ENCODE measurements at regions not wholly inside any gene's neighbourhood (a gene's known extent, or its start where the extent isn't known, plus 50 kb on each side); places are given as distances from the start of the nearest gene placed in this dataset.

- Mint-ChIP-seq H3K27ac (no peak overlapping the region), H3K9me3 (no peaks in the 10 kb centered on the region), H3K4me1 (ENCODE audit: low read depth in 2 of 2) (no peaks in the 10 kb centered on the region), H3K36me3 (ENCODE audit: insufficient read depth) (no peaks in the 10 kb centered on the region), H3K4me3 (no peak overlapping the region), H3K27me3 (peaks cover 24 to 46% of the 10 kb centered on the region in 2 donors)
- DNase-seq (no peak), ATAC-seq (replicated peaks) (no peak)
These were observed 133.0 kb upstream of the FAM20C start for GRCh38 chr7:59079-60016.

DNA sequence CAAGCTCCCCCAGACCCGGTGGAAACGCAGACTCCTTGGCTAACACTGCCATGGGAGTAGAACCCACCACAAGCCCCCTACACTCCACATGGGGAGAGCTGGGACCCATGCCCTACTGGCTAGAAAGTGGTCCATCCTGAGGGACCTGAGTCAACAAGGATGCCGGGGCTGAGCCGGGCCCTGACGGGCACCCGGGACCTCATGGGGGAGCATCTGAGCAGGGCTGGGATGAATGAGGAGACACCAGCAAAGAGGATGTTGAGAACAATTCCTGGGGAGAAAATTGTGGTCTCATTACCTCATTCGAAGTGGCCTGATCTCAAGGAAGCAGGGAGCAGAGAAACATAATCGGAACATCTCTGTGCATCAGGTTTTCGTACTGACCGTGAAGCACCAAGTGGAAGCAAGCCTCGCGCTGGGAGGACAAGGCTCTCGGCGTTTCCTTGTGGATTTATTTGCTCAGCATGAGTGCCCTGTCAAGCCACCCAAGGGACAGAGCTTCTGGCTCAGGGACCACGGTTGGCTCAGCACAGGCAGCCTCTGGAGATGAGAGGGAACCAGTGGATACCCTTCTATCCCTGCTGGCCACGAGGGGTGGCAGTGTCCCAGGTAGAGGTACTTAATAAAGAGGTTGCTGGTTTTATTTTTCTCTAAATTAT lies 132.2 kb upstream of the FAM20C start:
- peaks cover 24 to 53% of the 10 kb centered on the region in 2 donors for H3K27me3 Mint-ChIP-seq
- no peak overlapping the region for H3K4me3 Mint-ChIP-seq
- H3K36me3 Mint-ChIP-seq (ENCODE audit: insufficient read depth), result no peaks in the 10 kb centered on the region

DNA sequence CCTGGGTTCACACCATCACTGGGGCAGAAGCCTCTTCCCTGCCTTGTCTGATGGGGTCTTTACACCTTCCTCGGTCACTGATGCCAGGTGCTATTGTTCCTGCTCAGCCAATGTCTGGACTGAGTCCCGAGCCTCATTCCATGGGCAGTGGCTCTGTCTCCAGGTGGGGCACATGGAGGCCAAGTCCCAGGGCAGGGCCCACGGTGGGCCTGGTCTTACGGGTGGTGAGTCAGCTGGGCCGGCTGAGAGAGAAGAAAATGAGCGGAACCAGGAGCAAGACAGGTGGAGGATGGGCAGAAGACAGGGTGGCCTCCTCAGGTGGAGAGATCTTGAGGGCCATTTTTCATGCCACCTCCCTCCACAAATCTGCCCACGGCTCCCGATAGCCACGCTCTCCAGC lies 131.7 kb upstream of the FAM20C start:
- H3K27me3 Mint-ChIP-seq, result peaks cover 24 to 54% of the 10 kb centered on the region in 2 donors
- ATAC-seq (replicated peaks) (no peak), DNase-seq (no peak)
- H3K36me3 Mint-ChIP-seq (ENCODE audit: insufficient read depth), result no peaks in the 10 kb centered on the region
- no peak overlapping the region for H3K27ac Mint-ChIP-seq
- no peaks in the 10 kb centered on the region for H3K9me3 Mint-ChIP-seq
- no peaks in the 10 kb centered on the region for H3K4me1 Mint-ChIP-seq (ENCODE audit: low read depth in 2 of 2)
- H3K4me3 Mint-ChIP-seq, result no peak overlapping the region

More for the DNA sequence above, 132.2 kb upstream of the FAM20C start:
- no peaks in the 10 kb centered on the region for H3K4me1 Mint-ChIP-seq (ENCODE audit: low read depth in 2 of 2)
- H3K9me3 Mint-ChIP-seq, result no peaks in the 10 kb centered on the region
- no peak for ATAC-seq (replicated peaks)
- no peak for DNase-seq
- no peak overlapping the region for H3K27ac Mint-ChIP-seq

DNA sequence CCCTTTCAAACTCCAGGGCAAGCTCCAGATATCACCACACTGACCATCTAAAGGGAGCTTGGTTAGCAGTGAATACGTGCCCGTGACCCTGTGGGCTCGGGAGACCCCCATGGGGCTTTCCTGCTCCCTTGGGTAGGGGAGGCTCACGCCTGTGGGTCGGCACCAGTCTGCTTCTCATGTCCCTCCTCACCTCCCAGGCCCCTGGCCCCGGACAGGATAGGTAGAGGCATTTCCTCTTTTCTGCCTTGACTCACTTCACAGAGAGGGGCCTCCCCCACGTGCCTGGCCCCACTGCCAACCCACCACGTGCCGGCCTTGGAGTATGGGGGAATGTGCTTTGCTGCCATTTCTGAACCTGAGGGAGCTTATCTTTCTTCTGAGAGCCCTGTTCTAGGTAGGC lies 131.3 kb upstream of the FAM20C start:
- no peaks in the 10 kb centered on the region for H3K9me3 Mint-ChIP-seq
- peaks cover 20 to 53% of the 10 kb centered on the region in 2 donors for H3K27me3 Mint-ChIP-seq
- no peak for ATAC-seq (replicated peaks)
- no peak for DNase-seq
- H3K36me3 Mint-ChIP-seq (ENCODE audit: insufficient read depth), result no peaks in the 10 kb centered on the region
- H3K4me3 Mint-ChIP-seq, result no peak overlapping the region
- no peak overlapping the region for H3K27ac Mint-ChIP-seq
- H3K4me1 Mint-ChIP-seq (ENCODE audit: low read depth in 2 of 2), result no peaks in the 10 kb centered on the region

DNA sequence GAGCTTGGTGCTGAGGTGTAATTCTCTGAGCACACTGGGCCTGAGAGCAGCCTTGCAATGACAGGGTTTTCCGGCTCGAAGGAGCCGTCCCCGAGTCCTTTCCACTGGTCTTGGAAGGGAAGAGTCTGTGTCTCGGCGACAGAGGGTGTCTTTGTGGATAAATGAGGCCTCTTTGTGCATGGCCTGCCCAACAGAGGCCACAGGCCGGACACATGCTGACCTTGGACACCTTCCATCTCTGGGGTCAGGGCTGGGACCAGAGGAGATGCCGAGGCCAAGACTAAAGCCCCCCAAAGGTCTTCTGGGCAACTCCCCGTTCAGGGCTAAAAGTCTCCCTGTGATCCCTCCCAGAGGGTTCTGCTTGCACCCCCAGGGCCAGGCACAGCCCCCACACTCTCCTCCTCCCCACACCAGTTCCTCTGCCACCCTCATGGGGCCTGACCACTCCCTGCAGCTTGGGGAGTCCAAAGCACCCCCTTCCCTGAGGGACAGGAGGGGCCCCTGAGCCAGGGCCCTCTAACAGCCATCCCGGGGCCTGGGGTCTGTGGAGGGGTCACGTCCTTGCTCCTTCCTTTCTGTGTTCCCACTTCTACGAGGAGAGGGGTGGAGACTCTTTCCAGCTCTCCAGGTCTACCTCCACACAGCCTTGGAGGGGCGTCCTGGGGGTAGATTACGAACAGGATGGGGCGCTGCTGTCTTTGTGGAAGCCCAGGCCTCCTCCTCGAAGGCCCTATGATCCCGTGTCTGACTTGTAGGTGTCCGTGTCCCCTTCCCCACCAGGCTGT lies 130.6 kb upstream of the FAM20C start:
- Mint-ChIP-seq H3K4me3 (no peak overlapping the region), H3K27ac (no peak overlapping the region), H3K9me3 (no peaks in the 10 kb centered on the region), H3K27me3 (peaks cover 17 to 56% of the 10 kb centered on the region in 2 donors), H3K36me3 (ENCODE audit: insufficient read depth) (no peaks in the 10 kb centered on the region), H3K4me1 (ENCODE audit: low read depth in 2 of 2) (no peaks in the 10 kb centered on the region)
- no peak for ATAC-seq (replicated peaks)
- DNase-seq, result no peak

DNA sequence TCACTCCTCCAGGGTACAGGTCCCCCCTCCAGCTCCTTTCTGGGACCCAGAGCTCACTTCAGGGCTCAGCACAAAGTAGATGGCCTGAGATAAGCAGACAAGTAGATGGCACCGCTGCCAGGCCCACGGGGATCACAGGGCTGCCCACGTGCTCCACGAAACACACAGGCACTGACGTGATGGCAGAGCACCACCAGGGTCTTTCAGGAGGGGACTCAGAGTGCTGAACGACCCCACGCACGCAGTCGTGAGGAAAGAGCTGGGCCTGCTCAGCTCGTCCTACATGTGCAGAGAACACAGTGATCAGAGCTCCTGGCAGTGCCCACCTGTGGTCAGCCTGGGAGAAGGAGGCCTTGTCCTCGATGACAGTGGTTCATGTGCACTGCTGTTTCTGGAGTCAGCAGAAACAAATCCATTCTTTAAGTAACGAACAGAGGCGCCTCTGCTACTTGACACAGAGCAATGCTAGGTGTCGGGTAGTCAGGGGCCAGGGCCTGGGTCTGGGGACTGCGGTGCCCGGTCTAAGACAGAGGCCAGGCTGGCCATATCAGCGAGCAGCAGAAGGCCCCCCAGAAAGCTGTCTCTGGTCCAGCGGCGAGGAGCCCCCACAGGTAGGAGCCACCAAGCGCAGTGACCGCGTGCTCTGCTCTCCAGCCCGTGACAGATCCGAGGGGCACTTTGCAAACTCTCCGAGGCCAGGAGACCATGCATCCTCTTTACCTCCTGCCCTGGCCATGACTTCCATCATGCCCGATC lies 129.8 kb upstream of the FAM20C start:
- H3K27me3 Mint-ChIP-seq, result peaks cover 17 to 62% of the 10 kb centered on the region in 2 donors
- no peaks in the 10 kb centered on the region for H3K9me3 Mint-ChIP-seq
- H3K27ac Mint-ChIP-seq, result no peak overlapping the region
- H3K4me3 Mint-ChIP-seq, result no peak overlapping the region
- H3K4me1 Mint-ChIP-seq (ENCODE audit: low read depth in 2 of 2), result peaks cover 0 to 3% of the 10 kb centered on the region in 2 donors
- ATAC-seq (replicated peaks), result no peak
- DNase-seq, result no peak
- H3K36me3 Mint-ChIP-seq (ENCODE audit: insufficient read depth), result no peaks in the 10 kb centered on the region

DNA sequence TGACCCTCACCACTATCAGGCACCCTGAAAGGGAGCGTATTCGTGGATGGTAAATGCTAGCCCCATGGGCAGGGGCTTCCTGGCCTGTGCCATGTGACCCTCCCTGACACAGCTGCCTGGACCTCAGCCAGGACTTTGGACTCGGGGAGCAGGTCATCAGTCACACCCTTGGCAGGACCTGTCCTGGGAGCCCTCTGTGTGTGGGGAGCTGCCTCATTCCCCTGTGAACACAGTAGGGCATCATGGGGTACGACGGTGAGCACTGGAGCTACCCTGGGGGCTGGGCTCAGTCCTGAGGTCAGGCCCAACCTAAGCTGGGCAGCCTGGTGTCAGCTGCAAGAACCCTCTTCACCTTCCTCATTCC lies 129.3 kb upstream of the FAM20C start:
- no peak for DNase-seq
- Mint-ChIP-seq H3K4me1 (ENCODE audit: low read depth in 2 of 2) (peaks cover 0 to 3% of the 10 kb centered on the region in 2 donors), H3K27ac (no peak overlapping the region), H3K9me3 (no peaks in the 10 kb centered on the region), H3K27me3 (peaks cover 17 to 62% of the 10 kb centered on the region in 2 donors), H3K36me3 (ENCODE audit: insufficient read depth) (no peaks in the 10 kb centered on the region), H3K4me3 (no peak overlapping the region)
- ATAC-seq (replicated peaks), result no peak

- H3K9me3 Mint-ChIP-seq, result no peaks in the 10 kb centered on the region
- H3K36me3 Mint-ChIP-seq (ENCODE audit: insufficient read depth), result no peaks in the 10 kb centered on the region
- no peak overlapping the region for H3K27ac Mint-ChIP-seq
- peaks cover 17 to 60% of the 10 kb centered on the region in 2 donors for H3K27me3 Mint-ChIP-seq
- H3K4me1 Mint-ChIP-seq (ENCODE audit: low read depth in 2 of 2), result peaks cover 0 to 3% of the 10 kb centered on the region in 2 donors
- ATAC-seq (replicated peaks) (no peak), DNase-seq (no peak)
- no peak overlapping the region for H3K4me3 Mint-ChIP-seq
These were observed 128.8 kb upstream of the FAM20C start for GRCh38 chr7:63521-64021.

DNA sequence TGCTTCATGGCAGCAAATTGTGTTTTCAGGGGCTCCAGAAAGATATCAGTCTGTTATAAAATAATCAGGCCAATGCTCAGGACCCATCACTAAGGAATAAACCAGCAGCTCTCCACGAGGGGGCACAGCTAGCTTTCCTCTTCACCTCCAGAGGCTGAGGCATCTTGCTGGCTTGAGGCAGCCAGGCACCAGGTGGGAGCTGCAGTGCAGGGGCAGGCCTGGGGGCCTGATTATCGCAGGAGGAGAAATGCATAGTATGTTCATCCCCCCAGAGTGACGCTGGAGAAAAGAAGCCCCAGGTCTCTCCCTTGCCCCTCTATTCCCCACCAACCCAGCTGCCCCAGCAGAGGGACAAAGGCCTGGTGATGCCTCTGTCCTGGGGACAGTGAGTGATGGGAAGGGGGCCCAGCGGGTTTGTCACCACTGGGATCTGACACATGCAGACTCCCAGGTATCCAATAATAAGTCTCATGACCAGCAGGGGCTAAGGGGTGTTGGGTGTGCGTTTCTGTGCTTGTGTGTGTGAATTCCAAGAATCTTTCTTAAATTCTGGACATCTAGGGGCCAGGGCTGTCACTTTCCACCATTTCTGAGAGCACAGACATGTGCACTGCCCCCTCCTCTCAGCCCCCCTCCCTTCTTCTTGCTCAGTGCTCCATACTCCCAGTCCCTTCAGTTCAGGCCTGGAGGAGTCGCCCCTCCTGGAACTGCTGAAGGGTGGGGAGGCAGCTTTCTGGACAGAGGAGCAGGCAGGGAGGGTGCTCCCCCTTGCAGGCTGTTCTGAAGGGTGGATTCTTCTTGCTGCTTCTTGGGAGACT lies 128.1 kb upstream of the FAM20C start:
- H3K27me3 Mint-ChIP-seq, result peaks cover 17 to 53% of the 10 kb centered on the region in 2 donors
- no peaks in the 10 kb centered on the region for H3K36me3 Mint-ChIP-seq (ENCODE audit: insufficient read depth)
- peaks cover 0 to 3% of the 10 kb centered on the region in 2 donors for H3K4me1 Mint-ChIP-seq (ENCODE audit: low read depth in 2 of 2)
- DNase-seq (peak in 1 of 3 experiments; percentile 27), ATAC-seq (replicated peaks) (no peak)
- H3K27ac Mint-ChIP-seq, result no peak overlapping the region
- no peak overlapping the region for H3K4me3 Mint-ChIP-seq
- no peaks in the 10 kb centered on the region for H3K9me3 Mint-ChIP-seq

DNA sequence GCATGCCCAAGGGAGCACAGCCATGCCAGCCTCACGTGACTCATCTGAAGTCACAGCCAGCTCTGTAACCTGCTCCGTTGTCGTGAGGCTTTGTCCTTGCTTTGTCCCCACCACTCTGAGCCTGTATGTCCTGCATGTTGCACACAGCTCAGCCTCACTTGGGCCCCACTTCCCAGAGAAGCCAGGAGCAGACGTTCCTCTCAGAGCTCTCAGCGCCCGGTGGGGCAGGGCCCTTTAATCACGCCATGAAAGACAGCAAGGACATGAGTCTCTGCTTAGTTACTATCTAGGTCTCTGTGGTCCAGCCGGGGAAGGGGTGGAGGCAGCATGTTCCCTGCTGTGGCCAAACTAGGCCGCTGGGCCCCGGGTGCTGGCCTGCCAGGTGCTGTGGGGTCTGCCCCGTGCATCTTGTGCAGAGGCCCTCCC lies 127.4 kb upstream of the FAM20C start:
- Mint-ChIP-seq H3K4me3 (no peak overlapping the region), H3K9me3 (no peaks in the 10 kb centered on the region), H3K36me3 (ENCODE audit: insufficient read depth) (no peaks in the 10 kb centered on the region), H3K4me1 (ENCODE audit: low read depth in 2 of 2) (peaks cover 0 to 3% of the 10 kb centered on the region in 2 donors), H3K27me3 (peaks cover 15 to 47% of the 10 kb centered on the region in 2 donors), H3K27ac (no peak overlapping the region)
- no peak for ATAC-seq (replicated peaks)
- no peak for DNase-seq

DNA sequence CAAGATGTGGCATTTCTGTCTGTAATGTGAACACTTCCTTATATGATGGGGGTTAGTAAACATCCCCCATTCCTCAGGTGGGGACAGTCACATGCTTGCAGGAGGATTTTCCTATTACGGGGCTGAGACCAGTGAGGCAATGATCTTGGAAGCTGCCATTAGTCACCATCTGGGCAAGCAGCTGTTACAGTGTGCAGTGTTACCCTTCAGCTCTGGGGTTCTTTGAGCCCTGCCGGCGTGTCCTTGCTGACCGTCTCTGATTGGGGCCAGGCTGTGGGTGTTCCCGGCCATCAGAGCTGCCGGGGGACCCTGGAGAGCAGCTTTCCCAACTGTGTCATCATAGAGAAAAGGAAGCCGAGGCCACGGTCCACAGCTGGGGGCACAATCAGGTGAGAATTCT lies 126.8 kb upstream of the FAM20C start:
- DNase-seq (no peak), ATAC-seq (replicated peaks) (no peak)
- Mint-ChIP-seq H3K27me3 (peaks cover 12 to 43% of the 10 kb centered on the region in 2 donors), H3K36me3 (ENCODE audit: insufficient read depth) (no peaks in the 10 kb centered on the region), H3K9me3 (no peaks in the 10 kb centered on the region), H3K4me3 (no peak overlapping the region), H3K4me1 (ENCODE audit: low read depth in 2 of 2) (peaks cover 0 to 3% of the 10 kb centered on the region in 2 donors), H3K27ac (no peak overlapping the region)

- Mint-ChIP-seq H3K4me3 (no peak overlapping the region), H3K27me3 (peaks cover 10 to 43% of the 10 kb centered on the region in 2 donors), H3K9me3 (no peaks in the 10 kb centered on the region), H3K36me3 (ENCODE audit: insufficient read depth) (no peaks in the 10 kb centered on the region), H3K27ac (no peak overlapping the region), H3K4me1 (ENCODE audit: low read depth in 2 of 2) (peaks cover 0 to 3% of the 10 kb centered on the region in 2 donors)
- ATAC-seq (replicated peaks), result no peak
- DNase-seq, result no peak
These were observed 126.1 kb upstream of the FAM20C start for GRCh38 chr7:66296-66695.

Data from effector memory CD8-positive, alpha-beta T cell (primary cell).